HL-60 (cell line): ENCODE measurements at regions not wholly inside any gene's neighbourhood (a gene's known extent, or its start where the extent isn't known, plus 50 kb on each side); places are given as distances from the start of the nearest gene placed in this dataset.

Source experiments
- GABPA ChIP-seq: IDR thresholded peaks from 2 replicates; pipeline ENCODE4 v1.6.1; 2012; ENCODE audit warnings: low read depth
- POLR2AphosphoS5 ChIP-seq: IDR thresholded peaks from 2 replicates; pipeline ENCODE4 v1.6.1; 2012; ENCODE audit warnings: low read depth
- TF ChIP-seq, protein P1 (sequence below): IDR thresholded peaks from one replicate; pipeline ENCODE4 v1.5.1; 2011; ENCODE audit warnings: low read length, control low read depth, inconsistent platforms; ENCODE audit not compliant: insufficient read depth
- TF ChIP-seq, protein P2 (sequence below): IDR thresholded peaks from 2 replicates; pipeline ENCODE4 v1.6.1; 2012; ENCODE audit warnings: low read depth; ENCODE audit not compliant: insufficient replicate concordance

DNA sequence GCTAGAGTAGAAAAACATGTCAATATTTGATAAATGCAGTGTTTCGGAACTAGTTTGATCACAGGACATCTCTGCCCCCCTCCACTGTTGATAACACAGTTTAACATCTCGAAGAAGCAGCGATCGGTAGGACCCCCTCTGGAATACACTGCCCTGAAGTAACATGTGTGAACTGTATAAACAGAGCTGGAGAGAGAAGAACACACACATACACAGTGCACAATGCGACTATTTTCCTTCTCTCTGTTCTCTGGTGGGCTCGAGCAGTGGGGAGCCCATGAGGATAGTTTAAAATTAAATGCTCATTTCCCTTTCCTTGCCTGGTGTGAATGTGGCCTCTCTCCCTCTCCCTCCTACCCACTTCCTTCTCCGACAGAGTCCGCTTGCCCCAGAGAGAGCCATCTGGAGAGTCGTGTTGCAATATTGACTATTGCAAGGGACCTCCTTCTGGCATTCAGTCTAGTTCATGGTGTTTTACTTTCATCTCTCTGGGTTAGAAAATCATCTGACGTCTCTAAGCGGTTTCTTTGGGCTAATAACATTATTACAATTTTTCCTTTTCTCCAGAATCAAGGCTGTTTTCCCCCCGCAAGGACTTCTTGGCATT is 51.6 kb upstream of the BARX2 start:
- TF ChIP-seq, protein P1, sequence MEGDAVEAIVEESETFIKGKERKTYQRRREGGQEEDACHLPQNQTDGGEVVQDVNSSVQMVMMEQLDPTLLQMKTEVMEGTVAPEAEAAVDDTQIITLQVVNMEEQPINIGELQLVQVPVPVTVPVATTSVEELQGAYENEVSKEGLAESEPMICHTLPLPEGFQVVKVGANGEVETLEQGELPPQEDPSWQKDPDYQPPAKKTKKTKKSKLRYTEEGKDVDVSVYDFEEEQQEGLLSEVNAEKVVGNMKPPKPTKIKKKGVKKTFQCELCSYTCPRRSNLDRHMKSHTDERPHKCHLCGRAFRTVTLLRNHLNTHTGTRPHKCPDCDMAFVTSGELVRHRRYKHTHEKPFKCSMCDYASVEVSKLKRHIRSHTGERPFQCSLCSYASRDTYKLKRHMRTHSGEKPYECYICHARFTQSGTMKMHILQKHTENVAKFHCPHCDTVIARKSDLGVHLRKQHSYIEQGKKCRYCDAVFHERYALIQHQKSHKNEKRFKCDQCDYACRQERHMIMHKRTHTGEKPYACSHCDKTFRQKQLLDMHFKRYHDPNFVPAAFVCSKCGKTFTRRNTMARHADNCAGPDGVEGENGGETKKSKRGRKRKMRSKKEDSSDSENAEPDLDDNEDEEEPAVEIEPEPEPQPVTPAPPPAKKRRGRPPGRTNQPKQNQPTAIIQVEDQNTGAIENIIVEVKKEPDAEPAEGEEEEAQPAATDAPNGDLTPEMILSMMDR, result no peak
- TF ChIP-seq, protein P2, sequence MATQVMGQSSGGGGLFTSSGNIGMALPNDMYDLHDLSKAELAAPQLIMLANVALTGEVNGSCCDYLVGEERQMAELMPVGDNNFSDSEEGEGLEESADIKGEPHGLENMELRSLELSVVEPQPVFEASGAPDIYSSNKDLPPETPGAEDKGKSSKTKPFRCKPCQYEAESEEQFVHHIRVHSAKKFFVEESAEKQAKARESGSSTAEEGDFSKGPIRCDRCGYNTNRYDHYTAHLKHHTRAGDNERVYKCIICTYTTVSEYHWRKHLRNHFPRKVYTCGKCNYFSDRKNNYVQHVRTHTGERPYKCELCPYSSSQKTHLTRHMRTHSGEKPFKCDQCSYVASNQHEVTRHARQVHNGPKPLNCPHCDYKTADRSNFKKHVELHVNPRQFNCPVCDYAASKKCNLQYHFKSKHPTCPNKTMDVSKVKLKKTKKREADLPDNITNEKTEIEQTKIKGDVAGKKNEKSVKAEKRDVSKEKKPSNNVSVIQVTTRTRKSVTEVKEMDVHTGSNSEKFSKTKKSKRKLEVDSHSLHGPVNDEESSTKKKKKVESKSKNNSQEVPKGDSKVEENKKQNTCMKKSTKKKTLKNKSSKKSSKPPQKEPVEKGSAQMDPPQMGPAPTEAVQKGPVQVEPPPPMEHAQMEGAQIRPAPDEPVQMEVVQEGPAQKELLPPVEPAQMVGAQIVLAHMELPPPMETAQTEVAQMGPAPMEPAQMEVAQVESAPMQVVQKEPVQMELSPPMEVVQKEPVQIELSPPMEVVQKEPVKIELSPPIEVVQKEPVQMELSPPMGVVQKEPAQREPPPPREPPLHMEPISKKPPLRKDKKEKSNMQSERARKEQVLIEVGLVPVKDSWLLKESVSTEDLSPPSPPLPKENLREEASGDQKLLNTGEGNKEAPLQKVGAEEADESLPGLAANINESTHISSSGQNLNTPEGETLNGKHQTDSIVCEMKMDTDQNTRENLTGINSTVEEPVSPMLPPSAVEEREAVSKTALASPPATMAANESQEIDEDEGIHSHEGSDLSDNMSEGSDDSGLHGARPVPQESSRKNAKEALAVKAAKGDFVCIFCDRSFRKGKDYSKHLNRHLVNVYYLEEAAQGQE, result no peak
- TF ChIP-seq POLR2AphosphoS5 (peak; percentile 92), GABPA (peak; percentile 44; the same call in 1 of the 2 replicates)
